NCI-H2029 (cell line): ENCODE measurements at regions not wholly inside any gene's neighbourhood (a gene's known extent, or its start where the extent isn't known, plus 50 kb on each side); places are given as distances from the start of the nearest gene placed in this dataset.
"Not testable (repeated sequence)": the region's sequence is repeated elsewhere in the genome, so short reads cannot be mapped to it uniquely, and the experiment has no call there.

ENCODE experiments used
- DNase-seq: peaks from one replicate; lab custom pipeline; 2025; lab: John Stamatoyannopoulos, UW

DNA sequence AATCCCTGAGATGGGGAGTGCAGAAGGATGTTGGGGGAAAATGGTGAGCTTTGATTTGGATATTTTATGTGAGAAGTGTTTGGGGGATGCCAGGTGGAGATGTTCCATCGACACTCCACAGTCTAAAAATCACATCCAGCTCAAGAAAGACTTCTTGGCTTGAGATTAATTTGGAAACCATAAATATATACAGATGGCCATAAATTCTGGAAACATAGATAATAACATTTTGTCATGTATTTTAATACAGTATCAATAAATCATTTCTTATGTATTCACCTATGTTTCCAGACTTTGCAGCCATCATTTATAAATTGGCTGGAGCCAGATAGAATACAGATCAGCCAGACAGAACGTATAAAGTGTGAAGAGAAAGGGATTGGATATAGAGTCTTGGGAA is 245.5 kb upstream of the DDHD1 start:
- DNase-seq: no peak

DNA sequence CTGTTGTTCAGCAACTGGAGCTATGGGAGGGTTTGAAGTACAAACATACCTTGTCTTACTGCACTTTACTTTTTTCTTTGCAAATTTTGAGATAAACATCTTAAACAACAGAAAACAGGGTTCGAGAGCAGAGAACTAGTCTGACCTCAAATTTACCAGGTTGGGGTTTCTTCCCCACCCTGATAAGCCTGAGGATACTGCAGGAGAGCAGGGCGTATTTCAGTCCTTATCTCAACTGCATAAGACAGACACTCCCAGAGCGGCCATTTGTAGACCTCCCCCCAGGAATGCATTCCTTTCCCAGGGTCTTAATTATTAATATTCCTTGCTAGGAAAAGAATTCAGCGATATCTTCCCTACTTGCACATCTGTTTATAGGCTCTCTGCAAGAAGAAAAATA is 242.1 kb upstream of the DDHD1 start:
- not testable (repeated sequence) for DNase-seq

DNA sequence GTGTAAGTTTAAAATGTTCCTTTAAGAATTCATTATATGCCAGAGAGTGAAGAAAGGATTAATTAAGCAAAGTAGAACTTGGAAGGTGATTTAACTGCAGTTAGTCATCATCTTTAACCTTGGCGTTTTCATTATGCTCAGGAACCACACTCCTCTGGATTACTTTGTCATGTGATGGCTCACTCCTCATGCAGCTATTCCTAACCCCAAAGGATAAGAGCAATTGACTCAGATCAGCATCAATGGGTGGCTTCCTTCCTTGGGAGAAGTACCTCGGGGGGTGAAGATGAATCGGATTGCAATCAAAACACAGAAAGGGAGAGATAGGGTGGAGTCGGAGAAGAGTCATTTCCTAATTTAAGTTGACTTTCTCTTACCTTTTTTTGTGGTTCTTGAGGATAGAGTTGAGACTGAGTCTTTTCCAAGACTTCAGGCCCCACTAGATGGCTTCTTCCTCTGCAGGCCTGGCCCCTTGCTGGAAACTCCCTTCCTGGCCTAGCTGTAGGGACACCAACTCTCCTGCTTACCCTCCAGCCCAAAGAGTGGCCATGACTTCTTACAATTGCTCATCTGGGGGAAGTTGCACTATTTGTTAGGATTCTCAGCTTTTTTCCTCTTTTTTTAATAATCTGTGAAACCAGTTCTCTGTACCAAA is 238.6 kb upstream of the DDHD1 start:
- DNase-seq: no peak

DNA sequence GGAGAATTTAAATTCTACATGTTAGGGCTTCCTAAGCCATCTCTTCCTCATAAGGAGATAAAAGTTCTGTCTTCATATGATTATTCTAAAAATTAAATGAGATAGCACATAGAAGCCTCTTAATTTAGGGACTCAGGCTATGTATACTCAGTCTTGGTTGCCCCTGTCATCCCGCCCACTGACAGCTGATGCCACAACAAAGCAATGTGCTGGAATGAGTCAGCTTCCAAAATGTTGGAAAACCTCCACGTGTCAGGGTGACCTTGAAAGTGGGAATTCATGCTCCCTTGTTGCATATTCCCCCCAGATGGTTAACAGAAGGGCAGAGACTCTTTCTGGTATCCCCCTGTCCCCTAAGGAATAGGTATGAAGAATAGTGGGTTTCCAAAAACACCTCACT is 238.0 kb upstream of the DDHD1 start:
- DNase-seq: no peak

DNA sequence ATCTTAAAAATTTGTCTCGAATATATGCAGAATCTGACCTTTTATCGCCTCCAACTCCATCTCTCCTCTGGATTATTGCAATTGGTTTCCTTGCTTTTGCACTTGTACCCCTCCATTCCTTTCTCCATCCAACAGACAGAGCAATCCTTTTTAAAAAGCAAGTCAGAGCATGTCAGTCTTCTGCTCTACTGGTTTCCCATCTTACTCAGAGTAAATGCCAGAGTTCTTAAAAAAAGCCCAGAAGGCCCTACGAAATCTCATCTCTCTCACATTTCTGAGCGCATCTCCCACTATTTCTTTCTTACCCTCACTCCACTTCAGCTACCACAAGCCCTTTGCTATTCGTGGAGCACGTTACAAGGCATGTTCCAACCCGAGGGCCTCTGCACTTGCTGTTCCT is 236.9 kb upstream of the DDHD1 start:
- DNase-seq: no peak

DNA sequence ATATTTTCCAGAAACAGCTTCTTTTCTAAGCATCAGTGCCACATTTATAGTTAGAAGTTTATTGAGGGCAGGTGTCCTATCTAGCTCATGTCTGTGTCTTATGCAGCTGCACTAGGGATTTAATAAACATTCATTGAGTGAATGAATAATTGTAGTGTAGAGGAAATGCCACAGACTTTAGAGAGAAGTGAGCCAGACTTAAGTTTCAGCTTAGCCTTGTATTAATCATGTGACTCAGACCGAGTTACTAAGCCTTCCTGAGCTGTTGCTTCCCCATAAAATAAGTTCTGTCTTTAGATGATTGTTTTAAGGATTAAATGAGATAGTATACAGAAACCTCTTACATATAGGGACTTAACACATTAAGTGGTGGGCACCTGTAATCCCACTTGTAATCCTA is 236.1 kb upstream of the DDHD1 start:
- DNase-seq: no peak

DNA sequence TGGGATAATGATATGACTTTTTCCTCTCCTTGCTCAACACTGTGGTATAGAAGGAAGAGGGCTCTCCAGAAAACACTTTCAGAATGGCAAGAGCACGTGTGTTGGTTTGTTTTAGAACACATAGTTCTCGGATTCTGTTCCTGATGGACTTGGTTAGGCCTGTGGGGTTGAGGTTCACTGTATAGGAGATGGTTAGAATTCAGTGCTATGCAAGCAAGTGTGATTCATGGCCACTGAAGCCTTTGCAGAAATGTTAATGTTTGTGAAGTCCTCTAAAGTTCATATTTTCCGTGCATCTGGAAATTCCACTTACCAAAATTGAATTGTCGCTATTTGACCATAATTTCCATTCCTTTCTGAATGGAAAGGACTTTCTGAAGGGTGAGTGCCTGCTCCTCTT is 233.2 kb upstream of the DDHD1 start:
- DNase-seq: no peak

DNA sequence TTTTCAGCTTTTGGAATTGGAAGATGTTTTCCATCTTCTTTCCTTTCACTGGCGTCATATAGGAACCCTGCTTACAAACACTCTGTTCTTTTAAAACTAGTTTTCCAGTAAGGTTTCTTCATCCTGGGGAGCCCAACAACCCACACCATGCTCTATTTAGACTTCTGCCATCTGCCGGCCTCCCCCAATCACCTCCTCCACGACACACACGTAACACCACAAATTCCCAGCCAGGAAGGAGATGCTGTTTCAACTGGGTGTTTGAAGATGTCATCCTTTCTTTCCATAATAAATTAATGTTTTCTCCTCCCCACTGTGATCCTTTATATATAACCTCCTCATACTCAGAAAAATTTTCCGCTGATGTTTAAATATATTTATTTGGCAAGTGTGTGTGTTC is 231.4 kb upstream of the DDHD1 start:
- no peak for DNase-seq

DNA sequence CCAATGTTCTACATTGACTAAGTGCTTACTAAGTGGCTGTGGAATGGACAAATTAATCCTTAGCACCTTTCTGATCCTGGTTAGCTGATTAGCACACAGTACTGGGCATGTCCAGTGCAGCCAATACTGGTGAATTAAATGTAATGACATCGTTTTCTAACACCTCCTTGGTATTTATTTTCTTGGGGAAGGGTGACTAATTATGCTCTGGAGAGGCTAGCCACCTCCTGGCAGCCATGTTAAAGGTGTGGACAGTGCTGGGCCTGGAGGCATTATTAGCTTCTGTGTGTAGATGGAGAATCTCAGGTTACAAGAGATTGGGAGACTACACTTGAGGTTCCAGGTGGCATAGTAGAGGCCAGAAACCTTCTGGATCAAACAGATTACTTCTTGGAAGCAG is 230.9 kb upstream of the DDHD1 start:
- no peak for DNase-seq

DNA sequence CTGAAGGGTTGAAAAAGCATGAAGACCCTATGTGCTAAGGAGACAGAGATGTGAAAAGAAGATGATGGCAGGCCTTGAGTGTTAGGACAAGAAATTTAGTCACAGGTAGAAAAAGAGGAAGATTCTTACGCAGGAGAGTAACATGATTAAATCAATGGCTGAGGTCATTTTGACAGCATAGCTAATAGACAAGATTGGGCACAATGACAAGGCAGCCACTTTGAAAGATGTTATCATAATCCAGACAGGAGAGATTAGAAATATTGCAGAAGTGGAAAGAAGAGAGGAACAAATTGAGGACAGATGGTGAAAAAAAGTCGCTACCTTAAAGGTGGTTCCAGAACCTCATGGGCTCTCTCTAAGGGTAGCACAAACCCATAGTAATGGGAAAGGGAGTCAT is 228.8 kb upstream of the DDHD1 start:
- DNase-seq: no peak

DNA sequence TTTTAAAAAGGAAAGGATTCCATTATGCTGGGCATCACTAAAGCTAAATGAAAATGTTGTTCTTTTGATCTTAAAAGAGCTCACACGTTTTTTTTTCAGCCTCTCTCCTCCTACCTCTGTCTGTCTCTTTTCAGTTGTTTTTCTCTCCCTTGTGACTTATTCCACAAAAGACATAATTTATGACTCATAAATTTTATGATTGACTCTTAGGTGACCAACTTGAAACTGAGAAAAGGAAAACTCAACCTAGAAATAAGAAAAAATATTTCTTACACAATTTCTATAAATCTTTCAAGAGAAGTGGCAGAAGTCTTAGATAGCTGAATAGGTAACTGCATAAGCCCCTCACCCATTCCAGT is 227.7 kb upstream of the DDHD1 start:
- no peak for DNase-seq

DNA sequence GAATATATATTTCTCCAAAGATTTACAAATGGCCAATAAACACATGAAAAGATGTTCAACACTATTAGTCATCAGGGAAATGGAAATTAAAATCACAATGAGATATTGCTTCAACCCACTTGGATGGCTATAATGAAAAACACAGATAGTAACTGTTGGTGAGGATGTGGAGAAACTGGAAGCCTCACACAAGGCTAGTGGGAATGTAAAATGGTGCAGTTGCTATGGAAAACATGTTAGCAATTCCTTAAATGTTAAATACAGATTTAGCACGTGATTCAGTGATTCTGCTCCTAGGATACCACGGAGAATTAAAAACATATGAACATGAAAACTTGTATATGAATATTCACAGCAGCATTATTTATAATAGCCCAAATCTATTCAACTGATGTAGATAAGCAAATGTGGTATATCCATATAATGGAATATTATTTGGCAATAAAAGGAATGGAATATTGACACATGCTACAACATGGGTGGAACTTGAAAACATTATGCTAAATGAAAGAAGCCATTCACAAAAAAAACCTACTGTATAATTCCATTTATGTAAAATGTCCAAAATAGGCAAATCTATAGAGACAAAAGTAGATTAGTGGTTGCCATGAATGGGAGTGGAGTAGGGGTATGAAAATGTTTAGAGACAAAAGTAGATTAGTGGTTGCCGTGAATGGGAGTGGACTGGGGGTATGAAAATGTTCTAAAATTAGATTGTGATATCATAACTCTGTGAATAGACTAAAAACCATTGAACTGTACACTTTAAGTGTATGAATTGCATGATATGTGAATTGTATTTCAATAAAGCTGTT is 227.1 kb upstream of the DDHD1 start:
- no peak for DNase-seq

DNA sequence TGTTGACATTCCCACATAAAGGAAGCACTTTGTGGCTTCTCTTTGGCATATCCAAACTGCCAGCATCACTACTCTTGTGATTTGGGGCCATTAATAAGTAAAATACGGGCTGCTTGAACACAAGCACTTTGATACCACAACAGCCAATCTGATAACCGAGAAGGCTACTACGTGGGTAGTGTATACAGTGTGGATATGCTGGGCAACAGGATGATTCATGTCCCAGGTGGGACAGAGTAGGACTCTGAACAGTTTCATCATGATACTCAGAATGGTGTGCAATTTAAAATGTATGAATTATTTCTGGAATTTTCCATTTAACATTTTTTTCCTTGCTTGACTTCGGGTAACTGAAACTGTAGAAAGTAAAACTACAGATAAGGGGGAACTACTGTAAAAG is 225.0 kb upstream of the DDHD1 start:
- no peak for DNase-seq

DNA sequence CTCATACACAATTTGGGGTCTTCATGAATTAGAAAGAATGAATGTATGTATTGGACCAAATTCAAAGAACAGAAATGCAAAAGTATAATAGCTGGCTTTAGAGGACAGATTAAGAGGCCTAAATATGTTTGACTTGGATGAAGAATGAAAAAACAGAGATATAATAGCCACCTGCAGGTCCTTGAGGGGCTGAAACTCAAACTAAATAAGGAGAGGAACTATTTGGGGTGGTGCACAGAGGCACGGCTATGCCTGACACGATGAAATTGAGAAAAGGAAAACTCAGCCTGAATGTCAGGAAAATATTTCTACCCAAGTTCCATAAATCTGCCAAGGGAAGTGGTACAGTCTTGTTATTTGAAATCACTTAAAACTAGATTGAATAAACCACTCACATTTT is 222.9 kb upstream of the DDHD1 start:
- DNase-seq: no peak

DNA sequence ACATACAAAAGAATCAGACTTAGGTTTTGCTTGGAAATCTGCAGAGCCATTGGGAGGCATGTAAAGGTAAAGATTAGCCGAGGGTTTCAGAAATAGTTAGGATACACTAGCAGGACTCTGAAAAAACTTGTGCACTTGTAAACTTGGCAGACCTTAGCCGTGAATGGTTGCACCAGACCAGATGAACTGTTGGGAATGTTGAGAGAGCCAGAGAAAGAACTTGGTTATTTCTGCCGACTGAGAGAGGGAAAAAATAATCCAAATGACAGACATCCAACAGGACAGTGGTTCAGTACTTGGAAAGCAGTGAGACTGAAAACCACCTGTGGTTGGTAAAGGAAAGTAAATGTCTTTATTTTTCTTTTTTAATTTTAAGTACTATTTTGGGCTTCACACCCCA is 222.5 kb upstream of the DDHD1 start:
- DNase-seq: no peak

DNA sequence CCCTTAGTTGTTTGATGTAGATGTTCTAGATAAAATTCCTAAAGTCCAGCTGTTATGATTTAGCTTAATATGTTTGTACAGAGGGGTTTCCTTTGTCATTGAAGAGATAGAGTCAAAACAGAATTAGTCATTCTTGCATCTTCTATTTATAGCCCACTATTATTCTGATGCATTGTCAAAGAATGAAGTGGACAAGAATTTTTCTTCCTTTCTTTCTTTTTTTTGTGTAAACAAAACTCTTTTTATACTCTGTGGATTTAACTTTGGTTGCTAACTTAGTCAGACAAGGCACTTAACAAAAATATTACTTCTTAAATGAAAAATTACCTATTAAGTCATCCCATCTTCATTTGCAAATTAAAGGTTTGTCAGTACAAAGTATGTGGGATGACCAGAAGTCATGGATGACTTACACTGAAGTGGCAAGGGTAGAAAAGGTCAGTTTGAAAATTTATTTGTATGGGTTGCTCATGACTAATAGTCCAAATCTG is 215.6 kb upstream of the DDHD1 start:
- DNase-seq: no peak

DNA sequence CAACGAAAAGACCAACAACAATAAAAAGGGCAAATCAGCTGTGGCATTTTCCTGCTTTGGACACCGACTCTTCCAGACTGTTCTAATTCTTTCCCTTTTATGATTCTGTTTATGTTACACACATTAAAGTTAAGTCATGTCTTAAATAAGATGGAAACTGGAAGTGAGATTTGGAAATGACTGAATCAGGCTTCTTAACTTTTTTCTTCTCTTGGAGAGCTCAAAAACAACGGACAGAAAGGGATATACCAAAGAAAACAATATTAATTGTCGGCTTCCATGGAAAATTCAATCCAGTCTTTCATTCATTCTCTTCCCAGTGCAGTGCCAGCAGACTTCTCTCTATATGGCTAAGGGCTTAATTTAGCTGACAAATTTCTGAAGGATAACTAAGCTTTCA is 214.9 kb upstream of the DDHD1 start:
- no peak for DNase-seq

DNA sequence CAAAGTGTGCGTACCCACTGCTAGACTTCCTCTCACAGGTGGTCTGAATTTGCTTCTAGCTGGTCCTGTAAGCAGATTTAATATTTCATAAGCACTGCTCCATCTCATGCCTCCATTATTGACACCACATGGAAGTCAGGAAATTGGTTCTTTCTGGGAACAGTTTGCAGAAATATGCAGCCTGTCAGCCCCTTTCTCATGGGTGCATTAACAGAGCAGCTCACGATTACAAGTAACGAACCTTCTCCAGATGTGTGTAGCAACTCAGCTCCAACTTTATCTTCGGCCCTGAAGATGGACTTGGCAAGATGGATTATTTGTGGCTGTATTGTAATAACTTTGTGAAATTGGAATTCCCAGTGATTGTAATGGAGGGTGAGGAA is 214.5 kb upstream of the DDHD1 start:
- DNase-seq: no peak

DNA sequence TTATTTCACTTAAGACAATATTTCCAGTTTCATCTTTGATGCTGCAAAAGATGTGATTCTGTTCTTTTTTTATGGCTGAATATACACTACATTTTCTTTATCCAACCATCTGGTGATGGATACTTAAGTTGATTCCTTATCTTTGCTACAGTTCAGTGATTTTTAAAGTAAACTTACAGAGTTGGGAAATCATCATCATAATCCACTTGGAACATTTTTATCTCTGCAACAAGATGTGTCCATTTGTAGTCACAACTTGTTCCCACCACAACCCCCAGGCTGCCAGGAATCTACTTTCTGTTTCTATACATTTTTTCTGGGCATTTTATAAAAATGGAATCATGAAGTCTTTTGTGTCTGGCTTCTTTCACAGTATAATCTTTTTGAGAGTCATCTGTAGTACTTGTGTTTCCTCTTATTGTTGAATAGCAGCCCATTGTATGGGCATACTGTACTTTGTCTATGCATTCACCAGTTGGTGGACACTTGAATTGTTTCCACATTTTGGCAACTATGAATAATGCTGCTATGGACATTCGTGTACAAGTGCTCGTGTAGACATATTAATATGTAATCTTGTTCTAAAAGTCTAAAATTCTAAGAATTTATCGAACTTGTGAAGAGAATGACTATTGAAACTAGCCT is 212.5 kb upstream of the DDHD1 start:
- DNase-seq: no peak

DNA sequence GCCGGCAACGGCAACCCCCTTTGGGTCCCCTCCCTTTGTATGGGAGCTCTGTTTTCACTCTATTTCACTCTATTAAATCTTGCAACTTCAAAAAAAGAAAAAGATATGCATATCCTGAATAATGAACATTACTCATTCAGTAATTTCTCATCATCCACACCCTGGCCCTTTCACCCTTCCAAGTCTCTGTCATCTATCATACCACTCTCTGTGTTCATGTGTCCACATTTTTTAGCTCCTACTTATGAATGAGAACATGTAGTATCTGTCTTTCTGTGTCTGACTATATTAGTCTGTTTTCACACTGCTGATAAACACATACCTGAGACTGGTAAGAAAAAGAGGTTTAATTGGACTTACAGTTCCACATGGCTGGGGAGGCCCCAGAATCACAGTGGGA is 209.8 kb upstream of the DDHD1 start:
- not testable (repeated sequence) for DNase-seq

DNA sequence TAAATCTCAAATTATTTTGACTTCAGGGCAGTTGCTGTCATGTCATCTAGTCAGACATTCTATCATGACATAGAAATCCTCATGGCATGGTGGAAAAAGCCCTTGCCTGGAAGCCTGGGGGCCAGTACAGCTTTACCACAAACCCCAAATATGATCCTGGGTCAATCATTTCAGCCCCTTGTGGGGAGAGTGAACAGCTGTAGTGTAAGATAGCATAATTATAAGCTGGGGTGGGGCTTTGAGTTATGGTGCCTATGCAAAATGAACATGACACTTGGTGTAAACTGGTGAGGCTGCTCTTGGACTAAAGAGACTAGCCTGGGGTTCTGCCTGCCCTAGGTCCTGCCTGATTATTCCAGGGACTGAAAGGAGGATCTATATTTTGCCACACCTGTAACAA is 207.7 kb upstream of the DDHD1 start:
- no peak for DNase-seq

DNA sequence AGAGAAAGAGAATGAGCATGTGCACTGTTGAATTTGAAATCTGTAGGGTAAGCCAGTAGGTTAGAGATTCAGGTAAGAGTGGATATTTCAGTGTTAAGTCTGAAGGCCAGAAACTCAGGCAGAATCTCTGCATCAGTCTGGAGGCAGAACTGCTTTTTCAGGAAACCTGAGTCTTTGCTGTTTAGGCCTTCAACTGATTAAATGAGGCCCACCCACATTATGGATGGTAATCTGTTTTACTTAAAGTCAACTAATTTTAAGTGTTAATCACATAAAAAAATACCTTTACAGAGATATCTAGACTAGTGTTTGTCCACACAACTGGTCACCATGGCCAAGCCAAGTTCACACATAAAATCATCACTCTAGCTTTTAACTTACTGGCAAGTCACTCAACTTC is 205.0 kb upstream of the DDHD1 start:
- DNase-seq: no peak

DNA sequence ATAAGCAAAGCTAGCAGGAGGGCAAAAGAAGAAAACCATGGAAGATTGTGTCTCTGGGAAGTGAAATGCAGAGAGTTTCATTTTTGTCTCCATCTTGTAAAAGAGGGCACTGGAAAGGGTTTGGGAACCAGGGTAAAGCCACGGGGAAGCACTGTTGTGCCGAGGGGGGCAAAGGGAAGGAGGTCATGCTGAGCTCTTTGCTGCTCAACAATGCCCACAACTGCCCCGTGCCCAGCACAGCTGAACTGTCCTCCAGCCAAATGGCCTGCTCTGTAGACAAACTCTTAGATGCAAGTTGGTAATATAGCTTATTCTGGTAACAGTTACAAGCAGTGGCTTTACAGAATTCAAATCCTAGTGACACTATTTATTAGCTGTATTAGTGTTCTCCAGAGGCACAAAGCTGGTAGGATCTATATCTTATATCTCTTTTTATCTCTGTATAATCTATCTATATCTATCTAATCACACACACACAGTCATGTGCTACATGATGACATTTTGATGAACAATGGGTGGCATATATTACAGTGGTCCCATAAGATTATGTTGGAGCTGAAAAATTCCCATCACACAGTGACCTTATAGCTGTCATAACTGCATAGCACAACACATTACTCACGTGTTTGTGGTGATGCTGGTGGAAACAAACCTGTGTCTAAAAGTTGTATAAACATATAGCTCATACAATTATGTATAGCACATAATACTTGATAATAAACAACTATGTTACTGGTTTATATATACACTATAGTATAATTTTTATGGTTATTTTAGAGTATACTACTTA is 203.4 kb upstream of the DDHD1 start:
- DNase-seq: no peak
